ENCODE measurements at regions not wholly inside any gene's neighbourhood (a gene's known extent, or its start where the extent isn't known, plus 50 kb on each side); places are given as distances from the start of the nearest gene placed in this dataset.

- DNase-seq: no peak
These were observed 728.6 kb downstream of the TRIML1 start for GRCh38 chr4:188867796-188868195.

GRCh38 chr4:188869581-188869980 lies 730.3 kb downstream of the TRIML1 start:
- DNase-seq: no peak

- DNase-seq: no peak
These were observed 733.6 kb downstream of the TRIML1 start for GRCh38 chr4:188872809-188873208.

GRCh38 chr4:188876881-188877280 lies 737.6 kb downstream of the TRIML1 start:
- no peak for DNase-seq

- DNase-seq: no peak
These were observed 740.4 kb downstream of the TRIML1 start for GRCh38 chr4:188879598-188879997.

GRCh38 chr4:188887905-188888304 lies 748.7 kb downstream of the TRIML1 start:
- DNase-seq: no peak

GRCh38 chr4:188892837-188893236 lies 753.6 kb downstream of the TRIML1 start:
- DNase-seq: no peak

GRCh38 chr4:188903986-188904385 lies 764.7 kb downstream of the TRIML1 start:
- no peak for DNase-seq

- DNase-seq: no peak
These were observed 765.4 kb downstream of the TRIML1 start for GRCh38 chr4:188904617-188905016.

GRCh38 chr4:188905248-188905647 lies 766.0 kb downstream of the TRIML1 start:
- DNase-seq: no peak

GRCh38 chr4:188911199-188911598 lies 772.0 kb downstream of the TRIML1 start:
- DNase-seq: no peak

GRCh38 chr4:188911707-188912106 lies 772.5 kb downstream of the TRIML1 start:
- no peak for DNase-seq

- DNase-seq: no peak
These were observed 775.9 kb downstream of the TRIML1 start for GRCh38 chr4:188915175-188915574.

GRCh38 chr4:188918787-188919186 lies 779.5 kb downstream of the TRIML1 start:
- no peak for DNase-seq

- DNase-seq: no peak
These were observed 791.6 kb downstream of the TRIML1 start for GRCh38 chr4:188930822-188931221.

GRCh38 chr4:188934320-188934962 lies 795.2 kb downstream of the TRIML1 start:
- no peak for DNase-seq

GRCh38 chr4:188941524-188942119 lies 802.4 kb downstream of the TRIML1 start:
- DNase-seq: no peak

- DNase-seq: no peak
These were observed 803.4 kb downstream of the TRIML1 start for GRCh38 chr4:188942606-188943005.

GRCh38 chr4:188949596-188949995 lies 810.4 kb downstream of the TRIML1 start:
- no peak for DNase-seq

- no peak for DNase-seq
These were observed 815.8 kb downstream of the TRIML1 start for GRCh38 chr4:188955066-188955465.

GRCh38 chr4:188956566-188956965 lies 817.3 kb downstream of the TRIML1 start:
- DNase-seq: no peak

- no peak for DNase-seq
These were observed 819.1 kb downstream of the TRIML1 start for GRCh38 chr4:188958346-188958745.

- DNase-seq: no peak
These were observed 820.2 kb downstream of the TRIML1 start for GRCh38 chr4:188959424-188959823.

GRCh38 chr4:188960411-188961093 lies 821.3 kb downstream of the TRIML1 start:
- no peak for DNase-seq

Measured in activated CD4-positive, CD25-positive, alpha-beta regulatory T cell treated with anti-CD3 and anti-CD28 coated beads, Interleukin-2, amount 50 U/mL, for 72 hours (primary cell).